ENCODE measurements at regions not wholly inside any gene's neighbourhood (a gene's known extent, or its start where the extent isn't known, plus 50 kb on each side); places are given as distances from the start of the nearest gene placed in this dataset.

DNA sequence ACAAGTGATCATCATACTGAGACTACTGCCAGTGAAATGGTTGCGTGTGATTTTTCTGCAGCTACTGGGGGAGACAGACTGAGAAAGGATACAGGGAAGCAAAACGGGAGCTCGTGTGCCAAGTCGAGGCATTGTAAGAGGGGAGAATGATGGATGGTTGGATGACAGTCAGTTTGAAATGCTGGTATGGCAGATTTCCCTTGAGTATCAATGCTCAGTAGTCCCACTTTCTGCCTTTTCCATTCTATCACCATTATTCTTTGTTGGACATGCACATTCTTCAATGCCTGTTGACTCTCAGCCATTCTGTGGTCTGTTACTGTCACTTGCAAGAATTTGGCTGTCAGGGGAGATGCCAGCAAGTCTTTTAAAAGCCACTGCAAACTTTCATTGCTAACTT lies 510.6 kb upstream of the RBFOX1 start:
- Histone ChIP-seq H3K27ac (no peak overlapping the region), H3K4me3 (no peak overlapping the region), H3K27me3 (replicated peaks in 1 of 7) (no peaks in the 10 kb centered on the region), H3K9me3 (peaks cover 0 to 10% (median 0%) of the 10 kb centered on the region in 8 donors), H3K4me1 (no peaks in the 10 kb centered on the region), H3K36me3 (no peaks in the 10 kb centered on the region)
- intact Hi-C loops (cut with DNase I; ENCODE audit: low total_unique reads), result no loop called here
- WGBS, 5 donors, result 58 to 83% (median 70%) methylated on average over 4 of the region's 4 CpGs
- TF ChIP-seq, protein P1, sequence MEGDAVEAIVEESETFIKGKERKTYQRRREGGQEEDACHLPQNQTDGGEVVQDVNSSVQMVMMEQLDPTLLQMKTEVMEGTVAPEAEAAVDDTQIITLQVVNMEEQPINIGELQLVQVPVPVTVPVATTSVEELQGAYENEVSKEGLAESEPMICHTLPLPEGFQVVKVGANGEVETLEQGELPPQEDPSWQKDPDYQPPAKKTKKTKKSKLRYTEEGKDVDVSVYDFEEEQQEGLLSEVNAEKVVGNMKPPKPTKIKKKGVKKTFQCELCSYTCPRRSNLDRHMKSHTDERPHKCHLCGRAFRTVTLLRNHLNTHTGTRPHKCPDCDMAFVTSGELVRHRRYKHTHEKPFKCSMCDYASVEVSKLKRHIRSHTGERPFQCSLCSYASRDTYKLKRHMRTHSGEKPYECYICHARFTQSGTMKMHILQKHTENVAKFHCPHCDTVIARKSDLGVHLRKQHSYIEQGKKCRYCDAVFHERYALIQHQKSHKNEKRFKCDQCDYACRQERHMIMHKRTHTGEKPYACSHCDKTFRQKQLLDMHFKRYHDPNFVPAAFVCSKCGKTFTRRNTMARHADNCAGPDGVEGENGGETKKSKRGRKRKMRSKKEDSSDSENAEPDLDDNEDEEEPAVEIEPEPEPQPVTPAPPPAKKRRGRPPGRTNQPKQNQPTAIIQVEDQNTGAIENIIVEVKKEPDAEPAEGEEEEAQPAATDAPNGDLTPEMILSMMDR (IDR thresholded peaks at IDR 0.05 in 8 of 11, conservative IDR thresholded peaks at IDR 0.05 in 3 of 11), result no peak
- TF ChIP-seq POLR2A (IDR thresholded peaks at IDR 0.05) (no peak), POLR2AphosphoS5 (IDR thresholded peaks at IDR 0.05) (no peak)
- no peak for DNase-seq

DNA sequence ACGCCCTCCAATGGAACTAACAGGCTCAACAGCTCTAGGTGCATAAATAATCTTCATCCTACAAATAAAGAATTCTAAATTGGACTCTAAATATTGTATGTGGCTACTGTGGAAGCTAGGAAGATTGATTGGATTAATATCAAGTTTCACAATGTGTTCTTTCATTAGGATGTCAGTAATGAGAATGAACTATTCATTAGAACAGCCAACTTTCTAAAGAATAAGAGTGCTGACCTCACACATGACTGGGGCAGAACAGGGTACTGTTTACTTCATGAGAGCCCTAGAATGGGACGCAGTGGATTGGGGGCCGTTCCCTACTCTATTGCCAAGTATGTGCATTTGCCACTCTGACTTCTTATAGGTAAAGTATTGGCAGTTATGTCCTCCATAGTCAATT lies 528.2 kb upstream of the RBFOX1 start:
- no peak for TF ChIP-seq POLR2A (IDR thresholded peaks at IDR 0.05)
- no peak for TF ChIP-seq POLR2AphosphoS5 (IDR thresholded peaks at IDR 0.05)
- TF ChIP-seq, protein P1 (IDR thresholded peaks at IDR 0.05 in 8 of 11, conservative IDR thresholded peaks at IDR 0.05 in 3 of 11), result no peak
- WGBS, 5 donors, result 70 to 86% (median 79%) methylated on average over 3 of the region's 3 CpGs
- intact Hi-C loops (cut with DNase I; ENCODE audit: low total_unique reads), result no loop called here

DNA sequence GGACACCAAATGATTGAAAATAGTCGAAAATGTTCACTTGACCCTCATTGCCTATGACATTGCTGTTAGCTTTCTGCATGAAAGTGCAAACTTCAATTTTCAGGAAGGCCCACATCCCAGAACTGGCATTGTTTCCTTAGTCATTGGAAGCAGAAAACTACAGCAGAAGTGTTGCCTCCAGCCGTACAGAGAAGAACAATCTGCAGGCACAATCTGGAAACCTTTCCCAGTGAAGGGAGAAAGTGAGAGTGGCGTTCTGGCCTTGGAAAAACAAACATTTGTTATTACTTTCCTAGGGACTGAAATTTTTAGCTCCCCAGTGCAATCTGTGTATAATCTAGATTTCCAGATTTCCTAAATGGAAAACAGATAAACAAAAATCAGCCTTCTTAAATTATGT lies 529.5 kb upstream of the RBFOX1 start:
- no peak overlapping the region for H3K27ac ChIP-seq
- H3K4me3 ChIP-seq, result no peak overlapping the region
- no peaks in the 10 kb centered on the region for H3K4me1 ChIP-seq
- WGBS, 5 donors, result 48 to 71% (median 61%) methylated on average over 3 of the region's 3 CpGs
- intact Hi-C loops (cut with DNase I; ENCODE audit: low total_unique reads), result no loop called here
- no peak for TF ChIP-seq POLR2AphosphoS5 (IDR thresholded peaks at IDR 0.05)
- TF ChIP-seq, protein P1 (IDR thresholded peaks at IDR 0.05 in 8 of 11, conservative IDR thresholded peaks at IDR 0.05 in 3 of 11), result no peak
- TF ChIP-seq POLR2A (IDR thresholded peaks at IDR 0.05), result no peak
- H3K27me3 ChIP-seq (replicated peaks in 1 of 7), result no peaks in the 10 kb centered on the region
- no peaks in the 10 kb centered on the region for H3K36me3 ChIP-seq
- peaks cover 0 to 15% (median 3%) of the 10 kb centered on the region in 8 donors for H3K9me3 ChIP-seq
- no peak for DNase-seq

More for the DNA sequence above, 528.2 kb upstream of the RBFOX1 start:
- Histone ChIP-seq H3K27ac (no peak overlapping the region), H3K4me1 (no peaks in the 10 kb centered on the region), H3K4me3 (no peak overlapping the region), H3K9me3 (peaks cover 0 to 15% (median 3%) of the 10 kb centered on the region in 8 donors), H3K27me3 (replicated peaks in 1 of 7) (no peaks in the 10 kb centered on the region), H3K36me3 (no peaks in the 10 kb centered on the region)
- DNase-seq, result no peak

DNA sequence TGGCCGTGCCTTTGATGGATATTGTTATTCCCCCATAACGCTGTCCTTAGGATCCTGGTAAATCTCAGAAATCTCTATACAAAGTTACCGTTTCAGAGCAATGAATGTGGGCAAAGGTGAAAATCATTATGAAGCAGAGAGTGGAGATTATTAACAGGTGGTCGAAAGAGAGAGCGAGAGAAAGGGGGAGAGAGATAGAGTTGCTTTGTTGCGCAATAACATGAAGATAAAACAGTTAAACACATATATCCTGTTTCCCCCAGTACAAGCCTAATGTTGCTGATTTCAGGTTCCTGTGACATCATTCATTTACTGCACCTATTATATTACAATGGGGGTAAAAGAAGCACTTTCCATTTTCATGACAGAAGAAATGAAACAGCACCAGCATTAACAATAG lies 535.4 kb upstream of the RBFOX1 start:
- DNase-seq, result no peak
- Histone ChIP-seq H3K9me3 (peaks cover 0 to 21% (median 0%) of the 10 kb centered on the region in 8 donors), H3K27ac (no peak overlapping the region), H3K4me1 (no peaks in the 10 kb centered on the region), H3K27me3 (replicated peaks in 1 of 7) (no peaks in the 10 kb centered on the region), H3K36me3 (no peaks in the 10 kb centered on the region), H3K4me3 (no peak overlapping the region)
- 70 to 76% (median 74%) methylated on average over 6 of the region's 6 CpGs for WGBS, 5 donors
- no peak for TF ChIP-seq POLR2A (IDR thresholded peaks at IDR 0.05)
- intact Hi-C loops (cut with DNase I; ENCODE audit: low total_unique reads), result no loop called here

DNA sequence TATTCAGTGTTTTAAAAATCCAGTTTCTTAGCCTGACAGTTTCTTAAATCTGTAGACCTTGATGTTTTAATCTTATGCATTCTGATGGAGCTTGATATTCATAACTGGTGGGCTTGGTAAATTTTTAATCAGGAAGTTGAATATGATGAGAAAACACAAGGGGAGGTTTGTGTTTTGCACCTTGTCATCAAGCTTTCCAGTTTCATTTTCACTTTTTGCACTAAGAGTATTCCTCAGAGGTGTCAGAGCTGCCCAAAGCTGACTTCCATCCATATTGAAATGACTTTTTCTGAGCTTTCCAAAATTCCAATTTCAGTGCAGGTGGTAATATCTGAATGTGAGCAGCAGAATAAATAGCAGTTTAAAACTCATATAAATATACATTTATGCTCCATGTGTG lies 555.0 kb upstream of the RBFOX1 start:
- Histone ChIP-seq H3K27me3 (replicated peaks in 1 of 7) (no peaks in the 10 kb centered on the region), H3K27ac (no peak overlapping the region), H3K36me3 (no peaks in the 10 kb centered on the region), H3K4me1 (no peaks in the 10 kb centered on the region), H3K9me3 (peaks cover 0 to 5% (median 2%) of the 10 kb centered on the region in 8 donors), H3K4me3 (no peak overlapping the region)
- no peak for DNase-seq
- intact Hi-C loops (cut with DNase I; ENCODE audit: low total_unique reads), result no loop called here
- TF ChIP-seq POLR2A (IDR thresholded peaks at IDR 0.05) (no peak), POLR2AphosphoS5 (IDR thresholded peaks at IDR 0.05) (no peak)
- TF ChIP-seq, protein P1 (IDR thresholded peaks at IDR 0.05 in 8 of 11, conservative IDR thresholded peaks at IDR 0.05 in 3 of 11), result no peak
